ENCODE measurements at regions not wholly inside any gene's neighbourhood (a gene's known extent, or its start where the extent isn't known, plus 50 kb on each side); places are given as distances from the start of the nearest gene placed in this dataset.
"Not testable (repeated sequence)": the region's sequence is repeated elsewhere in the genome, so short reads cannot be mapped to it uniquely, and the experiment has no call there.

- DNase-seq (ENCODE audit: low read depth, low spot score), result no peak
- H3K27ac ChIP-seq, result no peak overlapping the region
These were observed 1359.7 kb upstream of the NRXN1 start for GRCh38 chr2:52391621-52392020.

- no peak for DNase-seq (ENCODE audit: low read depth, low spot score)
- no peak overlapping the region for H3K27ac ChIP-seq
These were observed 1358.7 kb upstream of the NRXN1 start for GRCh38 chr2:52390651-52391050.

- H3K27ac ChIP-seq, result no peak overlapping the region
- DNase-seq (ENCODE audit: low read depth, low spot score), result no peak
These were observed 1356.1 kb upstream of the NRXN1 start for GRCh38 chr2:52387937-52388590.

- H3K27ac ChIP-seq, result no peak overlapping the region
- no peak for DNase-seq (ENCODE audit: low read depth, low spot score)
These were observed 1354.6 kb upstream of the NRXN1 start for GRCh38 chr2:52386433-52387030.

- DNase-seq (ENCODE audit: low read depth, low spot score), result no peak
- no peak overlapping the region for H3K27ac ChIP-seq
These were observed 1351.6 kb upstream of the NRXN1 start for GRCh38 chr2:52383541-52383940.

- no peak overlapping the region for H3K27ac ChIP-seq
- no peak for DNase-seq (ENCODE audit: low read depth, low spot score)
These were observed 1337.2 kb upstream of the NRXN1 start for GRCh38 chr2:52369178-52369577.

GRCh38 chr2:52368141-52368540 is 1336.2 kb upstream of the NRXN1 start:
- no peak overlapping the region for H3K27ac ChIP-seq
- no peak for DNase-seq (ENCODE audit: low read depth, low spot score)

- no peak overlapping the region for H3K27ac ChIP-seq
- DNase-seq (ENCODE audit: low read depth, low spot score), result no peak
These were observed 1334.0 kb upstream of the NRXN1 start for GRCh38 chr2:52365946-52366345.

GRCh38 chr2:52356556-52356955 is 1324.6 kb upstream of the NRXN1 start:
- H3K27ac ChIP-seq, result no peak overlapping the region
- no peak for DNase-seq (ENCODE audit: low read depth, low spot score)

GRCh38 chr2:52347292-52347691 is 1315.4 kb upstream of the NRXN1 start:
- no peak overlapping the region for H3K27ac ChIP-seq
- no peak for DNase-seq (ENCODE audit: low read depth, low spot score)

- H3K27ac ChIP-seq, result no peak overlapping the region
- DNase-seq (ENCODE audit: low read depth, low spot score), result no peak
These were observed 1313.7 kb upstream of the NRXN1 start for GRCh38 chr2:52345676-52346075.

- DNase-seq (ENCODE audit: low read depth, low spot score), result no peak
- H3K27ac ChIP-seq, result no peak overlapping the region
These were observed 1313.2 kb upstream of the NRXN1 start for GRCh38 chr2:52345082-52345481.

- no peak for DNase-seq (ENCODE audit: low read depth, low spot score)
- no peak overlapping the region for H3K27ac ChIP-seq
These were observed 1311.9 kb upstream of the NRXN1 start for GRCh38 chr2:52343706-52344266.

- H3K27ac ChIP-seq, result no peak overlapping the region
- no peak for DNase-seq (ENCODE audit: low read depth, low spot score)
These were observed 1311.1 kb upstream of the NRXN1 start for GRCh38 chr2:52343010-52343409.

GRCh38 chr2:52342458-52342857 is 1310.5 kb upstream of the NRXN1 start:
- no peak for DNase-seq (ENCODE audit: low read depth, low spot score)
- H3K27ac ChIP-seq, result no peak overlapping the region

GRCh38 chr2:52341732-52342131 is 1309.8 kb upstream of the NRXN1 start:
- H3K27ac ChIP-seq, result no peak overlapping the region
- no peak for DNase-seq (ENCODE audit: low read depth, low spot score)

- no peak overlapping the region for H3K27ac ChIP-seq
- DNase-seq (ENCODE audit: low read depth, low spot score), result no peak
These were observed 1308.2 kb upstream of the NRXN1 start for GRCh38 chr2:52340171-52340570.

- H3K27ac ChIP-seq; DNase-seq (ENCODE audit: low read depth, low spot score): not testable (repeated sequence)
These were observed 1305.9 kb upstream of the NRXN1 start for GRCh38 chr2:52337786-52338185.

- DNase-seq (ENCODE audit: low read depth, low spot score), result no peak
- no peak overlapping the region for H3K27ac ChIP-seq
These were observed 1305.0 kb upstream of the NRXN1 start for GRCh38 chr2:52336951-52337350.

- no peak for DNase-seq (ENCODE audit: low read depth, low spot score)
These were observed 1303.8 kb upstream of the NRXN1 start for GRCh38 chr2:52335727-52336126.

GRCh38 chr2:52334185-52334584 is 1302.3 kb upstream of the NRXN1 start:
- no peak overlapping the region for H3K27ac ChIP-seq
- DNase-seq (ENCODE audit: low read depth, low spot score), result no peak

More at GRCh38 chr2:52335727-52336126, 1303.8 kb upstream of the NRXN1 start:
- no peak overlapping the region for H3K27ac ChIP-seq

GRCh38 chr2:52327641-52328040 is 1295.7 kb upstream of the NRXN1 start:
- no peak for DNase-seq (ENCODE audit: low read depth, low spot score)
- H3K27ac ChIP-seq, result no peak overlapping the region
